Epithelial cell of prostate (primary cell): ENCODE measurements at regions not wholly inside any gene's neighbourhood (a gene's known extent, or its start where the extent isn't known, plus 50 kb on each side); places are given as distances from the start of the nearest gene placed in this dataset.

Source experiments
- DNase-seq: peaks from one replicate; pipeline ENCODE4 v3.0.0-alpha.2; 2011; ENCODE audit warnings: low read depth, low spot score
- H3K27ac ChIP-seq: fragments of 450-650 bp; 2 replicates; pipeline ENCODE4 v1.5.1; 2017; ENCODE audit warnings: mild to moderate bottlenecking

DNA sequence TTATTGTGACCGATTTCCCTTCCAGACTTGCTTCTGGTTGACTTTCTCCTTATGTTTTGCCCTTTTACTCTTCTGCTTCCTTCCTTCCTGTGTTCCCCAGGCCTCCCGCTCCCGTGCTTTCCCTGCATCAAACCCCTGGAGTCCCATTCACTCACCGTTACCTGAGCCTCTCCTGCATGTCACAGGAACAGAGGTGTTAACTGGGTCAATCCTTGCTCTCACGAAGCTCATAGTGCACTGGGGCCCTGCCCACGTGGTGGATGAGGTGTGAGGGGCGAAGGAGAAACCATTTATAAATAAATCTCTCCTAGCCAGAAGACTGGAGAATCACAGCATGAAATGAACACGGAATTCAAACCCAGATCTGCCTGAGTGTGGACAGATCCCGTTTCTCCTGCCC, 83.1 kb upstream of the MSX1 start:
- H3K27ac ChIP-seq, result no peak overlapping the region
- DNase-seq, result no peak

DNA sequence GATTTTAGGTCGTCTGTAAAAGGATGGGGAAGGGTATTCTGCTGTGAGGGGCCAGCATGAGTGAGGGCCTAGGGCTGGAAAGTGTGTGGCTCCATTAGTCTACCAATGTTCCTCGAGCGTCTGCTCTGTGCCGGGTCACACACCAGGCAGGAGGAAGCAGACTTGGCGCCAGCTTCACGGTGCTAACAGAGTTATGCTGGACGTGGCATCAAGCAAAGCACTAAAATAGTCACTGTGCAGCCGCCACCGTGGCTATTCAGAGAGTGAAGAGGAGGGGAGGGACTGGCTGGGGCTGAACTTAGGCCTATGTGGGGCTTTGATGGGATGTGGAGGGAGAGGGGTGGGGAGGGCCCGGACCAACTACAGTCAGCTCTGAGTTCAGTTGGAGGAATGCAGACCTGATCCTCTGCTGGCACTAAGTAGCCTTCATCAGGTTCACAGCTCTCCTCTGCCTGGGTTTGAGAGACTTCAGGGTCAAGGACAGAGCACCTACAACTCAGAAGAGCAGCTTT, 83.9 kb upstream of the MSX1 start:
- no peak overlapping the region for H3K27ac ChIP-seq

DNA sequence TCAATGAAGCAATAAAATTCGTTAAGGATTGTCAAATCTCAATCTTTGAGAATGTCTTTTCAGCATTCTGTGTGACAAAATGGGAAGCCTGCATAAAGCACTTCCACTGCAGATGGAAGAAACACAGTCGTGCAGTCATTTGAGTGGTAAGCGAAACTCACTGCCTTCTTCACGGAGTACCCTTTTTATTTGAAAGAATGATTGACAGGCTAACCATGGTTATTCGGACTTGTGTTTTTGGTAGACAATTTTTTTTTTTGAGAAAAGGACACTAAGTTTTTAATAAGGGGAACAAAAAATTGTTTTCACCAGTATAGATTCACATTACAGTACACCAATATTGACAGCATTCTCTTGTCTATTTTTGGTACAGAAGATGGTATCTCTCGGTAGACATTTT, 86.9 kb upstream of the MSX1 start:
- no peak for DNase-seq

More for the DNA sequence above, 83.9 kb upstream of the MSX1 start:
- DNase-seq, result no peak

DNA sequence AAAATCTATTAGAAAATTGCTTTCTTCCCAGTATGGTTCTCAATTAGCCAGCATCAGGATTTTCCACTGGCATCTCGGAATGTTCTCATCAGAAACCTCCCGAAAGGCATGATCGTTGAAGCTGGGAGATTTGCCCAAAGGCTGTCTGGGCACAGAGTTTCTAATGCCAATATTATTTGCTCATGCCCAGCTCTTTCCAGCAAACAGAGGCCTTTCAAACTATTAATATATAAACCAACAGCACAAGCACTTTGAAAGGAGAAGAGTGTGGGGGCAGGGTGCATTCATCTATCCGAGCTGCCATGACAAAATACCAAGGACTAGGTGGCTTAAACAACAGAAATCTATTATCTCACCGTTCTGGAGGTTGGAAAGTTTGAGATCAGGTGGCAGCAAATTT, 88.3 kb upstream of the MSX1 start:
- no peak for DNase-seq
- H3K27ac ChIP-seq, result no peak overlapping the region

More for the DNA sequence above, 86.9 kb upstream of the MSX1 start:
- no peak overlapping the region for H3K27ac ChIP-seq

DNA sequence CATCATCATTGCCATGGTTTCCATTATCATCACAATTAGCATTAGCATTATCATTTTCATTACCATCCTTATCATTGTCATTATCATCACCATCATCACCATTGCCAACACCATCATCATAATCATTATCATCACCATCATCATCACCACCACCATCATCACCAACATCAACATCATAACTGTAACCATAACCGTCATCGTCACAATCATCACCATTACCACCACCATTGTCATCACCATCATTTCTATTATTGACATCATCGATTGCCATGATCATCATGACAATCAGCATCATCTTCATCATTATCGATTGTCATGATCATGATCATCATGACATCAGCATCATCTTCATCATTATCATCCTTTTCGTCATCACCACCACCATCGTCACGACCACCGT, 88.9 kb upstream of the MSX1 start:
- H3K27ac ChIP-seq, result no peak overlapping the region
- no peak for DNase-seq

DNA sequence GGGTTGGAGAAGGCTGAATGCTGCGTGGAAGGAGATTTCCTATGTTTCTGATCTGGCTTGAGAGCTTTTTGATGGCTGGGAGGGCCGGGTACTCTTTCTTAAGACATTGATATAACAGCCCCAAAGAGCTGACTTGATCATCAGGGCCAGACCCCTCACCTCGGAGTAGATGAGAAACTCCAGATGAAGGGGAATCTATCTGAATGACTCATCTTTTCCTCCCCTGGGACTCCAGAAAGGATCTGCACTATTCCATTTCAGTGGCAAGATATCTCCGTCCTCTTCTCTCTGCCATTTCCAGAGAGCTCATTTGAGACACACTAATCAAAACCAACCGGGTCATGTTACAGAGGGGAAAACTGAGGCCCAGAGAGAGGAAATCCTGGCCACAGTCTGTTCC, 92.9 kb upstream of the MSX1 start:
- no peak for DNase-seq

DNA sequence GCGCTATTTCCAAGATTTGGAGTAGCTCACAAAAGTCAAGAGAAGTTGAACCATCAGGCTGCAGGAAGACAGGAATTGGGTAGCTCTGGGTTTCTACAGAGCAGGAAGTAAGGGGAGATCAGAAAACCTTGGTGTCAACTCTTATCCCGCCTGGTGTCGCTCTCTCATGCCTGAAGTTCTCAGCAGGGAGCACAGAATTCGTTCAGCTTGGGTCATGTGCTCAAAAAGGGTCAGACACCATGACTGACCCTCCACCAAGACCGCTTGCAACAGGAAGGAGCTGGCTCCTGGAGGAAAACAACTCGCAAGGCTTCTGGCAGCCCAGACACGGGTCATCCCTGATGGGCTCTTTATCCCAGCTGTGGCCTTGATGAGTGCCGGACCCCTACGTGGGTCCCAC, 93.7 kb upstream of the MSX1 start:
- H3K27ac ChIP-seq, result no peak overlapping the region
- DNase-seq, result no peak

More for the DNA sequence above, 92.9 kb upstream of the MSX1 start:
- no peak overlapping the region for H3K27ac ChIP-seq

DNA sequence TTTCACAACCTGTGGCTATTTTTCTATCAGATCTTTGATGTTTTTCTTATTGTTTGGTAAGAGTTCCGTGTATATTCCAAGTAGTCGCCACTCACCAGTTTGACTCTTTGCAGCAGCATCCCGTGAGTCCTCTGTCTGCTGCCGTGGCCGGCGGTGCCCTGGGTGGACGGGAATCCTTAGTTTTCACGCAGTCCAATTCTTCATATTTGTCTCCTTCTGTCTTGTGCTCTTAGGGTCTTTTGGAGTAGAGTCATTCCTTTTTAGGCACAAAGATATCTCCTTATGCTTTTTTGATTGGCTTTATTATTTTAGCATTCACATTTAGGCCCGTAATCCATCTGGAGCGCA, 94.9 kb upstream of the MSX1 start:
- no peak overlapping the region for H3K27ac ChIP-seq
- DNase-seq, result no peak

DNA sequence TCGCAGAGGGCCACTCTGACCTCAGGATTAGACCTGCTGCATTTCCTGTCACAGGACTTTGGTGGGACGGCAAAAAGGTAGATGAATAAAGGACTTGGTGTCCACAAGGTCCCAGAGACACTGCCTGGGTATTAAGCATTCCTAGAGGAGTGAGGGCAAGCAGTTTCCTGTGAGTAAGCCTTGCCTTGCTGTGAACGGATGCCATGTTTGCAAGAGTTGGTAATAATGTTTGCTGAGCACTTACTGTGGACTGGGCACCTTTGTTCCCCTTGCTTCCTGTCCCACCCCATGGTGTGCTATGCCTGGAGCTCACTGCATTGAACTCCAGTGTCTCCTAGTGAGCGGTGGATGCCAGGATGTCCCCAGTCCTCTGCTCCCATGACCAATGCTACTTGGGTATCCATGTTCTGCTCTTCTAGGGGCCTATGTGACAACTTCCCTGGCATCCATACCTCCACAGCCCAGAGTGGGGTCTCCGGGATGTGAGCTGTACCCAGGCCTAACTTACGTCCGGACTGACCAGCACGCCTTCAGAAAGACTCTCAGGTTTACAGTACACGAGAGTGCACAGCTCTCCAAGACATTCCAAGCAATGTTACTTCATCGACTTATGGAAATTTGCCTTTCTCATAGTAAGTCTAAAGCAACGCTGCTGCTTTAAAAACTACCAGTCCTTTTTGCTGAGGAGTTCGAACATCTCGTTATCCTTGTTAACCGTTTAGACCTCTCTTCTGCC, 95.5 kb upstream of the MSX1 start:
- H3K27ac ChIP-seq, result no peak overlapping the region
- no peak for DNase-seq

DNA sequence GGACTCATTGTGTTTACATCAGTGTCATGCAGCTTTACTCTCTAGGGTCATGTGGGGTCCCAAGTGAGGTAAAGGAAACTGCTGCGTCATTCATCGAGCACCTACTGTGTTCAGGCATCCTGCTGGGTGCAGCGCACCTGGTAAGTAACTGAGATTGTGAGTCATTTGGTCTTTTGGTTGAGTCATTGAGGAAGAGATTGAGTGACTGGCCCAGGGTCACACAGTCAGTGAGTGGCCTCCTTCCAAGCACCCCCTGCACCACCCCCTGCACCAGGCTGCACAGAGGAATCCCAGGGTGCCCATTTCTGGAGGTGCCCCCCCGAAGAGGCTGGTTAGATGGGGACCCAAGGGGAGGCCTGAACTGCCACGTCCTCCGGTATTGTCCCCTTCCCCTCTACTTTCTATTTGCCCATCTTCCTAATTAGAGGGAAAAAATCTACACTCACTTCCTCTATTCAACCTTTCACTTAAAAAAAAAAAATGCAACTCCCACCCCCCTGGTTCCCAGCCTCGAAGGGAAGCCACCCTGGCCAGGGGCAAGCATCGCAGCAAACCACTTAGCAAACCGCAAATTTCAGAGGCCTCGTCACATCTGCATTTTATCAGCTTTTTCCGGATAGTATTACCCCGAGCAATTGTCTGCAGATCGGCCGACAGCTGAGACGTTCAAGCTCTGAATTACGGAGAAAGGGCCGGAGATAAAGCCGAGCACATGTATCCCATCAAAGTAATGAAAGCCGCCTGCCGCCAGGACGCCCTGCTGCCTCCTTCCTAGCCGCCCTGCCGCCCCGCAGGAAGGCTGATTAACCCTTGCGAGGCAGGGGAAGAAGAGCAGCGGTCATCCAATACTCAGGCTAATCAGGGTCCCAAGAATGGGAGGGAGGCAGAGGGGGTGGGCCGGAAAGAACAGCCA, 96.3 kb upstream of the MSX1 start:
- H3K27ac ChIP-seq, result no peak overlapping the region
- peak; percentile 6 for DNase-seq

DNA sequence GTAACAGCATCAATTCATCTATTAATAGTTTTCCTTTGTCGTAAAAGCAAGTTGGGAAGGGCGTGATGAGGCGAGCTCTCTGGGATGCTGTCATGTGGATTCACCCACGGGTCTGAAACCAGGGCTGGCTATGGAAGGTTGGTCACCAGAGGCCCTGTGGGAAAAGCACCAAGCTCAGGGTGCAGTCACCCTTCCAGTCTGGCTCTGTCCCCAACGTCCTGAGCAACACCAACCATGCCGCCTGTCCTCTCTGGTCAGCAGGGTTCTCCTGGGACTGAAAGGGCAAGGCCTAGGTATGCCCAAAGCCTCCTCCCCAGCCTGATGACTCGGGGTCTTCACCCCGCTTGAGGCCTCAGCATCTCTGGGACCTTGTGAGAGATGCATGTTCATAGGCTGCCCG, 97.2 kb upstream of the MSX1 start:
- DNase-seq, result no peak

DNA sequence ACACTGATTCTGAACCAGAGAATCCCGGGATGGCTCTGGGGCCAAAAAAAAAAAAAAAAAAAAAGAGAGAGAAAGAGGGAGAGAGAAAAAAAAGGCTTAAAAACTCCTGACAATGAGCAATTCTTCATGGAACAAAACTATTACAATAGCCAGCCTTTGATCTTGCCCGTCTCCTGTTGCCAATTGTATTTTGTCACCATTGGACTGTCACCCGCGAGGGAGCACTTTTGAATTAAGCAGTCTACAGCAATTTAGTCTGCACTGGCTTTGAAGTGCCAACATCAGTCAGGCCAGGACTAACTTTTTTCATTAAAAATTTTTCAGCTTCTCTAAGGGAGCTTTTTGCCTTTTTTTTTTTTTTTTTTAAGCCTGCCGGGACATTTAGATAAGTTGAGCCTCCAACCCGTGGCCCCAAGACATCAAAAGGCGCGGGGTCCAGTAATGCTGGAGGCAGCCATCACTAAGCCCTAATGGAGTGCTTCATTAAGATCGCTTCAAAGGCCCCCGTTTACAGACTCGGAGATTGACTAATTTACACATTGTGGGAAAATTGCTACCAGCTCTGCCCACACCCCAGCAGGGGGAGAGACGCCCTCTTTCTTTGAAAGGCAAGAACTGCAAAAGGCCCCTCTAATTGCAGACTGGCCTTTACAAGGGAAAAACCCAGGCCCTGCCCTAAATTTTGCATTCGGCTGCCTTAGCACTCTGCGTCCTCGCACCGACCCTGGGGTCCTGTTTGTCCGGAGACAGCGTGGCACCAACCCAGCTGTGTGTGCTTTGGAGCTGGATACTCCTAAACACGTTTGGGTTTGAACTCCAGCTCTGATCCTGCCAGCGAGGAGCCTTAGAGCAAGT, 98.1 kb upstream of the MSX1 start:
- H3K27ac ChIP-seq, result no peak overlapping the region
- DNase-seq, result no peak

More for the DNA sequence above, 97.2 kb upstream of the MSX1 start:
- H3K27ac ChIP-seq, result no peak overlapping the region

DNA sequence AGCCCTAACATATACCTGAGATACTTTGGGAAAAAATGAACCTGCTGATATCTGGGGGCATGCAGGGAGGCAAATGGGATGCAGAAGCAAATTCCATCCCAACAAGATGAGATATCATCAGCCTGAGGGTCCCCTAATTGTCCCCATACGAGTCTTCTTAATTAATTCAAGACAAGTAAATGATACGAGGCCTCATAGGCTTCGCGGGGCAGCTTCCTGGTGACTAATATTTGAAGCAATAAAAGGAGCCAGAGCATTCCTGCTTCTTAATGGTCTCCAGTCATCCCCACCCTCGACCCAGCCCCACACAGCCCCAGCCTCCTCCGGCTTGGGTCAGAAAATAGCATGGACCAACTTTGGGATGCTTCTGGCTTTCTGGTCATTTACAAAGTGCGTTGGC, 99.6 kb upstream of the MSX1 start:
- no peak overlapping the region for H3K27ac ChIP-seq
- no peak for DNase-seq

DNA sequence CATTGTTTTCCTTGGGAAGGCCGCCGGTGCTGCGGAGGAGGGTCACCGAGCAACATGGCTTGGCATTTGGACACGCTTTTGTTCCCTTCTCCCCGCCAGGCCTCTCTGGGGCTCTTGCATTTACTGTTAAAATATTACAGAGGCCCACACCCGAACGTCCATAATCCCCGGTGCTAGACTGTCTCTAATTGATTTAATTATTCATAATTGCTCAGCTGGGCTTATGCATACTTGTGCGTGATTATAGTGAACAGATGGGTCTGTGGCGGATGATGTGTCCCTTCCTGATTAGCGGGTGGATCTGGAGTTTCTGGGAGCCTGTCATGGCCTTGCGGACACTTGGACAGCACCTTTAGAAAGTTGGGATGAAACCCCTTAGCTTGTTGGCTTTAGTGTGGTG, 100.2 kb upstream of the MSX1 start:
- no peak overlapping the region for H3K27ac ChIP-seq
- no peak for DNase-seq

DNA sequence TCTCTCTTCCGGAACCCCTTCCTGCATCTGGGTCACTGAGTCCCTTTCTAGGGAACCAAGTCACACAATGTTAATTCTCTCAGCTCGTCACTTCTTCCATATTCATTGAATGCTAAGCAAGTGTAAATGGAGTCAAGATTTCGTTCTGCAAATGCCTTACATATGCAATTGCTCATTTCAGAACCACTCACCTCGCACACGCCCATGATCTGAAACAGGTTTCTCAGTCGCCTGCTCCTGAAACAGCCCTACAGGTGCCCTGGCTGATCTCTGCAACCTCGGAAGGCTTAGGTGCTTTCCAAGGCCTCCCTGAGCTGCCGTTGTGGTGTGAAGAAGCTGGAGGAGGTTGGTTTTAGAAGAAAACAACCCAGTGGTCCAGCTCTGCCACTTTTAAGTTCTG, 100.8 kb upstream of the MSX1 start:
- no peak overlapping the region for H3K27ac ChIP-seq
- no peak for DNase-seq

DNA sequence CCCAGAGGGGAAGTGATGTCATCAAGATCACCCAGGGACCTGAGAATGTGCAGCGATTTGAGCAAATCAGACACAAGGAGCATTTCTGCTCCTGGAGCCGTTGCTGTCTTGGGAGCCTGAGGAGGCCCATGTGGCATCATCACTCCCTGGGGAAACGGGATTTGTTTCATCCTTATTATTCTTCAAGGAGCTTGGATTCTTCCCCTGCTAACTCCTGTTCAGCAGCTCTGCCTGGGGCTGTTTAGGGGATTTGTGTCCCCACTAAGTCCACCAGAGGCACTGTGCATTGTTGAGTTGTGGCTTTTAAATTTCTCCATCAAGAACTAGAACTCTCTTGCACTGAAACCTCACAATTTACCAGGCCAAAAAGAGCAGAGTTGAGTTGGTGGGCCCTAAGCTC, 104.2 kb upstream of the MSX1 start:
- DNase-seq, result no peak
- H3K27ac ChIP-seq, result no peak overlapping the region

DNA sequence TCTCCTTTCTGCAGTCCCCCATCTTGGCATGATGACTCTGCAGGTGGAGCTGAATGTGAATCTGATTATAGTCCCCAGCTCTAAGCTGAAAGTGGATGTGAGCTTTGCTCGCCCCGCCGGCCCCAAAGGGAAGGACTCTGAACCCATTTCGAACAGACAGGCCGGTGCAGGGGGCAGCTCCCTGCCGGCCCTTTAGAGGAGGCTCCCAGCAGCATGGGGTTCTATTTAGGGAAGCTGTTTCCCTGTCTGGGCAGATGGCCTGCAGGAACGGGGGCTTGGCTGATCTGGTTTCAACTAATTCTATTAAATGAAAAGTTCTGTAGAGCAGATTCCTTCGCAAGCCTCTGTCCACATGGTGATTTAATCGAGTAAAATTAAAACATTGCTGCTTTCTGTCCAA, 104.8 kb upstream of the MSX1 start:
- DNase-seq, result no peak
- H3K27ac ChIP-seq, result no peak overlapping the region

DNA sequence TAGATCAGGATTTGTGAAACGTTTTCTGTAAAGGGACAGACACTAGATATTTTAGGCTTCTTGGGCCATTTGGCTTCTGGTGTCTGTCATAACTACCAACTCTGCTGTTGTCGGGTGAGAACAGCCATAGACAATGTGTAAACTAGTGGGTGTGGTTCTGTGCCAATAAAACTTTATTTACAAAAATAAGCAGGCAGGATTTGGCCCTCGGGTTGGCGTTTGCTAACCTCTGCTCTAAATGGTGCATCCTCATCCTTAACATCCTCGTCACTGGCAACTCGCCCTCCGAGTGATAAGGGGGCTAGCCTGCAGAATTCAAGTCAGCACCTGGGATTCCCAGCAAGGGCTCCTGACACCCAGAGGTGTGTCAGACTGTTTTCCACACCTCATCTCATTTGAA, 105.8 kb upstream of the MSX1 start:
- no peak overlapping the region for H3K27ac ChIP-seq
- no peak for DNase-seq

DNA sequence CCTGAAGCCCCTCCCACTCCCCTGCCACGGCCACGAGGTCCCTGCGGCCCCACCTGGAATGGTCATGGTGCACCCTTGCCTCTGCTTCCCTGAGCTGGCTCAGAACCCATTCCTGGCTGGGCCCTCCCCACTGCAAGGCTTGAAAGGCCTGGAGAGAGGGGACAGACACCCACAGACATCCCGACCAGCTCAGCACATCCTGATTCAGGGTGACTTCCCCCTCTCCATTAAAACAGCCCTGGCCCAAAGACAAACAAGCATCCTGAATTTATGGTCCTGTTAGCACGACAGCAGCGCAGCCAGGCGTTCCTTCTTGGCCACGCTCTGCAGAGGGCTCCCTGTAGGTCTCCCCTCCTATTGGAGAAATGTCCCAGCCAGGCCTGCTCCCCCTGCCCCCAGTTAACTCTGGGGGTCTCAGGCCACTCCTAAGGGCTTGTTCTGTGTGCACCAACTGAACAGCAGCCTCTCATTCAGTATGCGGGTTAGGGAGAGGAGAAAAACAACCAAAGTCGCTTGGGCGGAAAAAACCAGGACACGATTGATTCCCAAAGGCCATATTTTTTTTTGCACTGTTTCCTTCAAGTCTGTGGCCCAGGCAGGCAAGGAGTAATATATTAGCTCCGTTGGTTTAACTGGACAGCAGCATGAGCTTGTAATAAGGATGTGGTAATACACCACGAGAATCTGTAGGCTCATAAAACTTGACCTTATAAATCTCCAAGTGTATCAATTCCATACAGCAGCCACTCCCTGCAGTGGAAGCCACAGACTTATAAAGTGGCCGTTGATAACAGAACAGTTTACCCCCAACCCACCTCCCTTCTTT, 106.7 kb upstream of the MSX1 start:
- no peak overlapping the region for H3K27ac ChIP-seq
- no peak for DNase-seq

DNA sequence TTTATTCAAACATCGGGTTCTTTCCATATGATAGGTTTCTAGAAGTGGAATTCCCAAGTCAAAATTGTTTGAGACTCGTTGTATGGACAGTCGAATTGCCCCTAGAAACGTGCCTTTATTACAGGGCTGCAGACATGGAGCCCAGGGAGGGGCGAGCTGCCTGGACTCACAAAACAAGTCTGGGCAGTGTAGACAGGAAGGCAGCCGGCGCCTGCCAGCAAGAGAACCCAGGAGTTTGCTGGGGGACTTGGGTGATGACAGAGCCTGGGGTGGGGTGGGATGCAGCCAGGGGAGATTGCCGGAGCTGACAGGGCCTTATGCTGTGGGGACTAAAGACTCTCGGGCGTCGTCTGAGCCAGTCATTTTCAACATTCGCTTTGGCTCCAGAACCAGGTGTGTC, 107.4 kb upstream of the MSX1 start:
- no peak overlapping the region for H3K27ac ChIP-seq
- DNase-seq, result no peak
